ENCODE measurements at regions not wholly inside any gene's neighbourhood (a gene's known extent, or its start where the extent isn't known, plus 50 kb on each side); places are given as distances from the start of the nearest gene placed in this dataset.

- TF ChIP-seq GATAD2A (IDR thresholded peaks at IDR 0.05) (no peak), EZH2 (IDR thresholded peaks at IDR 0.05; ENCODE audit: borderline replicate concordance, low read depth, low read length) (no peak), POLR2H (tag; IDR thresholded peaks at IDR 0.05; ENCODE audit: low read depth) (no peak), CBX5 (IDR thresholded peaks at IDR 0.05; ENCODE audit: borderline replicate concordance, low read depth) (no peak), FOXM1 (IDR thresholded peaks at IDR 0.05; ENCODE audit: low read depth) (no peak), FOXM1 (CRISPR knock-in tag; IDR thresholded peaks at IDR 0.05; ENCODE audit: low read depth) (no peak), CTCF (IDR thresholded peaks at IDR 0.05 in 2 of 3, conservative IDR thresholded peaks at IDR 0.05 in 1 of 3; ENCODE audit: insufficient read depth in 2 of 3, low read depth in 1 of 3, low read length in 3 of 3) (no peak), STAG1 (CRISPR knock-in tag; IDR thresholded peaks at IDR 0.05; ENCODE audit: borderline replicate concordance) (no peak), CEBPB (tag; IDR thresholded peaks at IDR 0.05) (no peak), RBM17 (IDR thresholded peaks at IDR 0.05; ENCODE audit: borderline replicate concordance, low read depth, low read length) (no peak), SNIP1 (IDR thresholded peaks at IDR 0.05; ENCODE audit: low read depth) (no peak), EP400 (IDR thresholded peaks at IDR 0.05) (no peak), MCM7 (IDR thresholded peaks at IDR 0.05) (no peak), YY1 (IDR thresholded peaks at IDR 0.05; ENCODE audit: borderline replicate concordance in 1 of 3, control insufficient read depth in 1 of 3, extremely low read depth in 1 of 3, insufficient read depth in 3 of 3, insufficient read length in 1 of 3, insufficient replicate concordance in 2 of 3, low read depth in 1 of 3, low read length in 2 of 3) (no peak), YBX1 (IDR thresholded peaks at IDR 0.05) (no peak)
Observed at GRCh38 chr9:80326105-80326504, 754.3 kb downstream of the TLE4 start.
